Spleen (tissue), 7 donors: ENCODE measurements at regions not wholly inside any gene's neighbourhood (a gene's known extent, or its start where the extent isn't known, plus 50 kb on each side); places are given as distances from the start of the nearest gene placed in this dataset.

Experiments
- POLR2A ChIP-seq, 3 donors: fragments of 450-650 bp; IDR thresholded peaks; one replicate each; pipeline ENCODE4 v1.5.1; 2017; ENCODE audit warnings: antibody characterized with exemption in 3 of 3, mild to moderate bottlenecking in 1 of 3
- POLR2AphosphoS5 ChIP-seq, 3 donors: sonication (generic); formaldehyde crosslinking; IDR thresholded peaks; one replicate each; pipeline ENCODE4 v1.5.1; 2017; ENCODE audit warnings: antibody characterized with exemption in 3 of 3
- TF ChIP-seq, protein P1 (sequence below), 11 experiments: fragments of 200-600 bp in 7 of 11; fragments of 450-650 bp in 4 of 11; sonication (generic) in 4 of 11; IDR thresholded peaks in 8 of 11; conservative IDR thresholded peaks in 3 of 11; 1 replicate in 7 of 11; 2 replicates in 4 of 11; pipeline versions ENCODE4 v1.4.0 to v1.8.0; 2016 to 2021; ENCODE audit warnings: antibody characterized with exemption in 11 of 11, inconsistent platforms in 4 of 11, mild to moderate bottlenecking in 1 of 11
- donor health status: DM: no; HTN: no; CAD: no; lungs with moderate emphysema.
- donor health status: DM: no; HTN: no; CAD: no.
- donor health status: DM: no; HTN: no; CAD: no.

DNA sequence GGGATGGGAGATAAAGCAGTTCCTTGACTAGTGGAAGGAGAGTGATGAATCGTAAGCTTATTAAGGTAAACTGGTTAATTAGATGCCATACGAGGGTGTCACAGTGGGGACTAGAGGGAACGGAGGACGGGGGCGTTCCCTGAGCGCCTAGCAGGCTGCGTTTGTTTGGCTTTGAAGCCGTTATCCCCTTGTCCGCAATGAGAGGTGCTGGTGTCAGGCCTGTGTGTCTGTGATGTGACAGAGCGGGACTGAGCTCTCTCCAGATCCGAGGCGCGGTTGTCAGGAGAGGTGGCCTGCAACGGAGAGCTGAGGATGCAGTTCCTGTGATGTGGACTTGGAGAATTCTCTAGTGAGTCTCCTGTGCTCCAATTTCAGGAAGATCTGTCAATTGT lies 60.0 kb upstream of the PRPS1L1 start:
- no peak for TF ChIP-seq POLR2A (IDR thresholded peaks at IDR 0.05)
- TF ChIP-seq, protein P1, sequence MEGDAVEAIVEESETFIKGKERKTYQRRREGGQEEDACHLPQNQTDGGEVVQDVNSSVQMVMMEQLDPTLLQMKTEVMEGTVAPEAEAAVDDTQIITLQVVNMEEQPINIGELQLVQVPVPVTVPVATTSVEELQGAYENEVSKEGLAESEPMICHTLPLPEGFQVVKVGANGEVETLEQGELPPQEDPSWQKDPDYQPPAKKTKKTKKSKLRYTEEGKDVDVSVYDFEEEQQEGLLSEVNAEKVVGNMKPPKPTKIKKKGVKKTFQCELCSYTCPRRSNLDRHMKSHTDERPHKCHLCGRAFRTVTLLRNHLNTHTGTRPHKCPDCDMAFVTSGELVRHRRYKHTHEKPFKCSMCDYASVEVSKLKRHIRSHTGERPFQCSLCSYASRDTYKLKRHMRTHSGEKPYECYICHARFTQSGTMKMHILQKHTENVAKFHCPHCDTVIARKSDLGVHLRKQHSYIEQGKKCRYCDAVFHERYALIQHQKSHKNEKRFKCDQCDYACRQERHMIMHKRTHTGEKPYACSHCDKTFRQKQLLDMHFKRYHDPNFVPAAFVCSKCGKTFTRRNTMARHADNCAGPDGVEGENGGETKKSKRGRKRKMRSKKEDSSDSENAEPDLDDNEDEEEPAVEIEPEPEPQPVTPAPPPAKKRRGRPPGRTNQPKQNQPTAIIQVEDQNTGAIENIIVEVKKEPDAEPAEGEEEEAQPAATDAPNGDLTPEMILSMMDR (IDR thresholded peaks at IDR 0.05 in 8 of 11, conservative IDR thresholded peaks at IDR 0.05 in 3 of 11), result no peak
- TF ChIP-seq POLR2AphosphoS5 (IDR thresholded peaks at IDR 0.05), result no peak
